ENCODE measurements at regions not wholly inside any gene's neighbourhood (a gene's known extent, or its start where the extent isn't known, plus 50 kb on each side); places are given as distances from the start of the nearest gene placed in this dataset.
"Not testable (repeated sequence)": the region's sequence is repeated elsewhere in the genome, so short reads cannot be mapped to it uniquely, and the experiment has no call there.

DNA sequence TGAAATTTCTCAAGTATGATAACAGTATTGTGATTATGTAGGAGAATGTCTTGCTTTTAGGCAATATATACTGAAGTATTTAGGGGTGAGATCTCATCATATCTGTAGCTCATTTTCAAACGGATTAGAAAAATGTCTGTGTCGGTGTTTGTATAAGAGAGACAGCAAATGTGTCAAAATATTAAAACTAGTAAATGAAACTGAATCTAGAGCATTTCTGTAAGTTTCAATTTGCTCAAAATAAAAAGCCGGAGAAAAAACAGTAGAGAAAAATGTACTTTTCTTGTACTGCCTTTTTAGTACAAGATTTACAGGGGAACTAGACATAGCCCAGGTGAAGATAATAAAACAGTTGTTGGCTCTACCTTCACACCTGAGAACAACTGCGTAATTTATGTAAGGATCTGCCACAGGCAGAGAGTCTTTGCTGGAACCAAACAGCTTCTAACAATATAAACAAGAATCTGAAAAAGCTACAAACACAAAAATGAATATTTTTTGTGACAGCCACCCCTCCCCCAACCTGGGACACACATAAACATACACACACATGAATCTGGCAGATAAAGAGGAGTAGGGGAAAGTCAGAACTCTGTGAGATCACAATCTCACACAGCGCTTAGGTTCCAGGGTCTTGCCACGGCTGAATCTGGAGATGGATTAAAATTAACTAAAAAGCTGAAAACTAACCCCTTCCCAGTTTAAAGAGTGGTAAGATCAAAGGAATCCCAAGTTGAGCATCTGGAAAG, 153.3 kb downstream of the AVL9 start:
- ATAC-seq (no peak), DNase-seq (ENCODE audit: low spot score) (no peak)
- TF ChIP-seq, protein P1, sequence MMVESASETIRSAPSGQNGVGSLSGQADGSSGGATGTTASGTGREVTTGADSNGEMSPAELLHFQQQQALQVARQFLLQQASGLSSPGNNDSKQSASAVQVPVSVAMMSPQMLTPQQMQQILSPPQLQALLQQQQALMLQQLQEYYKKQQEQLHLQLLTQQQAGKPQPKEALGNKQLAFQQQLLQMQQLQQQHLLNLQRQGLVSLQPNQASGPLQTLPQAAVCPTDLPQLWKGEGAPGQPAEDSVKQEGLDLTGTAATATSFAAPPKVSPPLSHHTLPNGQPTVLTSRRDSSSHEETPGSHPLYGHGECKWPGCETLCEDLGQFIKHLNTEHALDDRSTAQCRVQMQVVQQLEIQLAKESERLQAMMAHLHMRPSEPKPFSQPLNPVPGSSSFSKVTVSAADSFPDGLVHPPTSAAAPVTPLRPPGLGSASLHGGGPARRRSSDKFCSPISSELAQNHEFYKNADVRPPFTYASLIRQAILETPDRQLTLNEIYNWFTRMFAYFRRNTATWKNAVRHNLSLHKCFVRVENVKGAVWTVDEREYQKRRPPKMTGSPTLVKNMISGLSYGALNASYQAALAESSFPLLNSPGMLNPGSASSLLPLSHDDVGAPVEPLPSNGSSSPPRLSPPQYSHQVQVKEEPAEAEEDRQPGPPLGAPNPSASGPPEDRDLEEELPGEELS (CRISPR knock-in tag; IDR thresholded peaks at IDR 0.05) = no peak
- no peak for TF ChIP-seq IRF2 (CRISPR knock-in tag; IDR thresholded peaks at IDR 0.05; ENCODE audit: borderline replicate concordance, low read depth)
- TF ChIP-seq, protein P2, sequence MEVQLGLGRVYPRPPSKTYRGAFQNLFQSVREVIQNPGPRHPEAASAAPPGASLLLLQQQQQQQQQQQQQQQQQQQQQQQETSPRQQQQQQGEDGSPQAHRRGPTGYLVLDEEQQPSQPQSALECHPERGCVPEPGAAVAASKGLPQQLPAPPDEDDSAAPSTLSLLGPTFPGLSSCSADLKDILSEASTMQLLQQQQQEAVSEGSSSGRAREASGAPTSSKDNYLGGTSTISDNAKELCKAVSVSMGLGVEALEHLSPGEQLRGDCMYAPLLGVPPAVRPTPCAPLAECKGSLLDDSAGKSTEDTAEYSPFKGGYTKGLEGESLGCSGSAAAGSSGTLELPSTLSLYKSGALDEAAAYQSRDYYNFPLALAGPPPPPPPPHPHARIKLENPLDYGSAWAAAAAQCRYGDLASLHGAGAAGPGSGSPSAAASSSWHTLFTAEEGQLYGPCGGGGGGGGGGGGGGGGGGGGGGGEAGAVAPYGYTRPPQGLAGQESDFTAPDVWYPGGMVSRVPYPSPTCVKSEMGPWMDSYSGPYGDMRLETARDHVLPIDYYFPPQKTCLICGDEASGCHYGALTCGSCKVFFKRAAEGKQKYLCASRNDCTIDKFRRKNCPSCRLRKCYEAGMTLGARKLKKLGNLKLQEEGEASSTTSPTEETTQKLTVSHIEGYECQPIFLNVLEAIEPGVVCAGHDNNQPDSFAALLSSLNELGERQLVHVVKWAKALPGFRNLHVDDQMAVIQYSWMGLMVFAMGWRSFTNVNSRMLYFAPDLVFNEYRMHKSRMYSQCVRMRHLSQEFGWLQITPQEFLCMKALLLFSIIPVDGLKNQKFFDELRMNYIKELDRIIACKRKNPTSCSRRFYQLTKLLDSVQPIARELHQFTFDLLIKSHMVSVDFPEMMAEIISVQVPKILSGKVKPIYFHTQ (CRISPR knock-in tag; IDR thresholded peaks at IDR 0.05) = no peak
- no peak for TF ChIP-seq NR3C1 (CRISPR knock-in tag; conservative IDR thresholded peaks at IDR 0.05; ENCODE audit: low read depth)
- TF ChIP-seq, protein P3, sequence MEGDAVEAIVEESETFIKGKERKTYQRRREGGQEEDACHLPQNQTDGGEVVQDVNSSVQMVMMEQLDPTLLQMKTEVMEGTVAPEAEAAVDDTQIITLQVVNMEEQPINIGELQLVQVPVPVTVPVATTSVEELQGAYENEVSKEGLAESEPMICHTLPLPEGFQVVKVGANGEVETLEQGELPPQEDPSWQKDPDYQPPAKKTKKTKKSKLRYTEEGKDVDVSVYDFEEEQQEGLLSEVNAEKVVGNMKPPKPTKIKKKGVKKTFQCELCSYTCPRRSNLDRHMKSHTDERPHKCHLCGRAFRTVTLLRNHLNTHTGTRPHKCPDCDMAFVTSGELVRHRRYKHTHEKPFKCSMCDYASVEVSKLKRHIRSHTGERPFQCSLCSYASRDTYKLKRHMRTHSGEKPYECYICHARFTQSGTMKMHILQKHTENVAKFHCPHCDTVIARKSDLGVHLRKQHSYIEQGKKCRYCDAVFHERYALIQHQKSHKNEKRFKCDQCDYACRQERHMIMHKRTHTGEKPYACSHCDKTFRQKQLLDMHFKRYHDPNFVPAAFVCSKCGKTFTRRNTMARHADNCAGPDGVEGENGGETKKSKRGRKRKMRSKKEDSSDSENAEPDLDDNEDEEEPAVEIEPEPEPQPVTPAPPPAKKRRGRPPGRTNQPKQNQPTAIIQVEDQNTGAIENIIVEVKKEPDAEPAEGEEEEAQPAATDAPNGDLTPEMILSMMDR (IDR thresholded peaks at IDR 0.05) = no peak
- TF ChIP-seq, protein P4, sequence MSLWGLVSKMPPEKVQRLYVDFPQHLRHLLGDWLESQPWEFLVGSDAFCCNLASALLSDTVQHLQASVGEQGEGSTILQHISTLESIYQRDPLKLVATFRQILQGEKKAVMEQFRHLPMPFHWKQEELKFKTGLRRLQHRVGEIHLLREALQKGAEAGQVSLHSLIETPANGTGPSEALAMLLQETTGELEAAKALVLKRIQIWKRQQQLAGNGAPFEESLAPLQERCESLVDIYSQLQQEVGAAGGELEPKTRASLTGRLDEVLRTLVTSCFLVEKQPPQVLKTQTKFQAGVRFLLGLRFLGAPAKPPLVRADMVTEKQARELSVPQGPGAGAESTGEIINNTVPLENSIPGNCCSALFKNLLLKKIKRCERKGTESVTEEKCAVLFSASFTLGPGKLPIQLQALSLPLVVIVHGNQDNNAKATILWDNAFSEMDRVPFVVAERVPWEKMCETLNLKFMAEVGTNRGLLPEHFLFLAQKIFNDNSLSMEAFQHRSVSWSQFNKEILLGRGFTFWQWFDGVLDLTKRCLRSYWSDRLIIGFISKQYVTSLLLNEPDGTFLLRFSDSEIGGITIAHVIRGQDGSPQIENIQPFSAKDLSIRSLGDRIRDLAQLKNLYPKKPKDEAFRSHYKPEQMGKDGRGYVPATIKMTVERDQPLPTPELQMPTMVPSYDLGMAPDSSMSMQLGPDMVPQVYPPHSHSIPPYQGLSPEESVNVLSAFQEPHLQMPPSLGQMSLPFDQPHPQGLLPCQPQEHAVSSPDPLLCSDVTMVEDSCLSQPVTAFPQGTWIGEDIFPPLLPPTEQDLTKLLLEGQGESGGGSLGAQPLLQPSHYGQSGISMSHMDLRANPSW (CRISPR knock-in tag; conservative IDR thresholded peaks at IDR 0.05; ENCODE audit: low read depth) = no peak
- TF ChIP-seq ZNF416 (CRISPR knock-in tag; IDR thresholded peaks at IDR 0.05) = no peak
- TF ChIP-seq, protein P5, sequence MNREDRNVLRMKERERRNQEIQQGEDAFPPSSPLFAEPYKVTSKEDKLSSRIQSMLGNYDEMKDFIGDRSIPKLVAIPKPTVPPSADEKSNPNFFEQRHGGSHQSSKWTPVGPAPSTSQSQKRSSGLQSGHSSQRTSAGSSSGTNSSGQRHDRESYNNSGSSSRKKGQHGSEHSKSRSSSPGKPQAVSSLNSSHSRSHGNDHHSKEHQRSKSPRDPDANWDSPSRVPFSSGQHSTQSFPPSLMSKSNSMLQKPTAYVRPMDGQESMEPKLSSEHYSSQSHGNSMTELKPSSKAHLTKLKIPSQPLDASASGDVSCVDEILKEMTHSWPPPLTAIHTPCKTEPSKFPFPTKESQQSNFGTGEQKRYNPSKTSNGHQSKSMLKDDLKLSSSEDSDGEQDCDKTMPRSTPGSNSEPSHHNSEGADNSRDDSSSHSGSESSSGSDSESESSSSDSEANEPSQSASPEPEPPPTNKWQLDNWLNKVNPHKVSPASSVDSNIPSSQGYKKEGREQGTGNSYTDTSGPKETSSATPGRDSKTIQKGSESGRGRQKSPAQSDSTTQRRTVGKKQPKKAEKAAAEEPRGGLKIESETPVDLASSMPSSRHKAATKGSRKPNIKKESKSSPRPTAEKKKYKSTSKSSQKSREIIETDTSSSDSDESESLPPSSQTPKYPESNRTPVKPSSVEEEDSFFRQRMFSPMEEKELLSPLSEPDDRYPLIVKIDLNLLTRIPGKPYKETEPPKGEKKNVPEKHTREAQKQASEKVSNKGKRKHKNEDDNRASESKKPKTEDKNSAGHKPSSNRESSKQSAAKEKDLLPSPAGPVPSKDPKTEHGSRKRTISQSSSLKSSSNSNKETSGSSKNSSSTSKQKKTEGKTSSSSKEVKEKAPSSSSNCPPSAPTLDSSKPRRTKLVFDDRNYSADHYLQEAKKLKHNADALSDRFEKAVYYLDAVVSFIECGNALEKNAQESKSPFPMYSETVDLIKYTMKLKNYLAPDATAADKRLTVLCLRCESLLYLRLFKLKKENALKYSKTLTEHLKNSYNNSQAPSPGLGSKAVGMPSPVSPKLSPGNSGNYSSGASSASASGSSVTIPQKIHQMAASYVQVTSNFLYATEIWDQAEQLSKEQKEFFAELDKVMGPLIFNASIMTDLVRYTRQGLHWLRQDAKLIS (CRISPR knock-in tag; IDR thresholded peaks at IDR 0.05; ENCODE audit: borderline replicate concordance) = no peak
- Mint-ChIP-seq H3K4me1 (peaks cover 4% of the 10 kb centered on the region; the same call in 1 of the 2 replicates), H3K27ac (no peak overlapping the region), H3K27me3 (ENCODE audit: low read depth) (no peaks in the 10 kb centered on the region), H3K9me3 (peaks cover 7% of the 10 kb centered on the region), H3K36me3 (no peaks in the 10 kb centered on the region), H3K4me3 (no peak overlapping the region)
- ChIA-PET CTCF (no interaction called here), POLR2A (no interaction called here)

DNA sequence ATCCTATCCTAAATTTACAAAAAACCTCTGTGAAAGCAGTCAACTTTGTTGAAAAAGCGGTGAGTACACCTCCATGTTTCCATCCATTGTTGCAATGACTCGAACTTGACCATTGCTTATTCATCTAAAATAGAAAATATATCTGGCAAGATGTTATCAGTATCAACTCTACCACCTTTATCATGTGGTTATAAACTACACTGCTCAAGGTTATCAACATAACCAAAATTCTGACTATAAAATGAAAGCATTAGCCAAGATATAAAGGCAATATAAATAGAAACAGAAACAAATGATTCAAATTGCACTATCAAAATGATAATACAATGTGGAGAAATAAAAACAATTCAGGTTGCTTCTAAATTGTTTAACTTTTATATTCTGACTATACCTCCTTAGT, 150.0 kb downstream of the AVL9 start:
- H3K9me3 Mint-ChIP-seq; H3K36me3 Mint-ChIP-seq; H3K4me1 Mint-ChIP-seq; H3K27me3 Mint-ChIP-seq (ENCODE audit: low read depth); ATAC-seq; H3K4me3 Mint-ChIP-seq; POLR2A ChIA-PET; CTCF ChIA-PET; H3K27ac Mint-ChIP-seq; DNase-seq (ENCODE audit: low spot score): not testable (repeated sequence)

Measured in WTC11 (cell line).